Inflammatory macrophage treated with lipopolysaccharide for 4 hours (primary cell): ENCODE measurements at regions not wholly inside any gene's neighbourhood (a gene's known extent, or its start where the extent isn't known, plus 50 kb on each side); places are given as distances from the start of the nearest gene placed in this dataset.
A peak's percentile ranks its signal among the peaks of the same experiment; 100 is the strongest.

Experiments
- DNase-seq: peaks from one replicate; pipeline ENCODE4 v3.0.0-alpha.2; 2020

- DNase-seq, result no peak
Measured at GRCh38 chr14:30165255-30165654, 237.6 kb upstream of the PRKD1 start.

- no peak for DNase-seq
Measured at GRCh38 chr14:30177781-30178180, 250.1 kb upstream of the PRKD1 start.

- no peak for DNase-seq
Measured at GRCh38 chr14:30179381-30180130, 251.9 kb upstream of the PRKD1 start.

- DNase-seq, result no peak
Measured at GRCh38 chr14:30180219-30180618, 252.6 kb upstream of the PRKD1 start.

- DNase-seq, result no peak
Measured at GRCh38 chr14:30185832-30186231, 258.2 kb upstream of the PRKD1 start.

GRCh38 chr14:30191639-30192279 is 264.1 kb upstream of the PRKD1 start:
- DNase-seq, result no peak

- DNase-seq, result no peak
Measured at GRCh38 chr14:30193101-30193500, 265.5 kb upstream of the PRKD1 start.

- DNase-seq, result no peak
Measured at GRCh38 chr14:30193845-30194501, 266.3 kb upstream of the PRKD1 start.

GRCh38 chr14:30194741-30195148 is 267.1 kb upstream of the PRKD1 start:
- DNase-seq, result no peak

GRCh38 chr14:30195941-30196340 is 268.3 kb upstream of the PRKD1 start:
- DNase-seq, result no peak

- DNase-seq, result no peak
Measured at GRCh38 chr14:30196861-30197260, 269.2 kb upstream of the PRKD1 start.

GRCh38 chr14:30198720-30199119 is 271.1 kb upstream of the PRKD1 start:
- DNase-seq, result peak; percentile 0

- DNase-seq, result no peak
Measured at GRCh38 chr14:30204431-30204980, 276.9 kb upstream of the PRKD1 start.

GRCh38 chr14:30209136-30209535 is 281.5 kb upstream of the PRKD1 start:
- DNase-seq, result no peak

GRCh38 chr14:30210630-30211029 is 283.0 kb upstream of the PRKD1 start:
- DNase-seq, result no peak

GRCh38 chr14:30211326-30211725 is 283.7 kb upstream of the PRKD1 start:
- DNase-seq, result no peak

GRCh38 chr14:30214014-30214413 is 286.4 kb upstream of the PRKD1 start:
- DNase-seq, result no peak

GRCh38 chr14:30214461-30215090 is 286.9 kb upstream of the PRKD1 start:
- peak; percentile 38 for DNase-seq

GRCh38 chr14:30218907-30219306 is 291.3 kb upstream of the PRKD1 start:
- DNase-seq, result no peak

GRCh38 chr14:30221546-30221945 is 293.9 kb upstream of the PRKD1 start:
- DNase-seq, result no peak

GRCh38 chr14:30223385-30223785 is 295.7 kb upstream of the PRKD1 start:
- DNase-seq, result no peak

- DNase-seq, result no peak
Measured at GRCh38 chr14:30223966-30224365, 296.3 kb upstream of the PRKD1 start.

GRCh38 chr14:30225176-30225575 is 297.5 kb upstream of the PRKD1 start:
- DNase-seq, result no peak
